IMR-90 (cell line): ENCODE measurements at regions not wholly inside any gene's neighbourhood (a gene's known extent, or its start where the extent isn't known, plus 50 kb on each side); places are given as distances from the start of the nearest gene placed in this dataset.

Source experiments
- BHLHE40 ChIP-seq: fragments of 150-350 bp; IDR thresholded peaks from 2 replicates; pipeline ENCODE4 v1.6.1; 2016; ENCODE audit warnings: mild to moderate bottlenecking, low read depth, low read length
- CEBPB ChIP-seq: IDR thresholded peaks from 2 replicates; pipeline ENCODE4 v1.6.1; 2012; ENCODE audit warnings: low read depth, low read length, improper control_type of control experiment
- FOS ChIP-seq: fragments of 150-350 bp; IDR thresholded peaks from 2 replicates; pipeline ENCODE4 v1.6.1; 2016; ENCODE audit warnings: low read depth, low read length
- MAFK ChIP-seq: IDR thresholded peaks from 2 replicates; pipeline ENCODE4 v1.6.1; 2012; ENCODE audit warnings: low read depth, low read length, improper control_type of control experiment
- MAZ ChIP-seq: IDR thresholded peaks from 2 replicates; pipeline ENCODE4 v1.6.1; 2012; ENCODE audit warnings: low read depth, mild to moderate bottlenecking, low read length, improper control_type of control experiment, moderate library complexity, borderline replicate concordance
- MXI1 ChIP-seq: IDR thresholded peaks from 2 replicates; pipeline ENCODE4 v1.6.1; 2012; ENCODE audit warnings: low read depth, mild to moderate bottlenecking, low read length, moderate library complexity, borderline replicate concordance
- NFE2L2 ChIP-seq: fragments of 150-350 bp; IDR thresholded peaks from 2 replicates; pipeline ENCODE4 v1.6.1; 2016; ENCODE audit warnings: low read depth, mild to moderate bottlenecking, low read length
- POLR2A ChIP-seq: IDR thresholded peaks from 2 replicates; pipeline ENCODE4 v1.6.1; 2012; ENCODE audit warnings: mild to moderate bottlenecking, low read depth, low read length
- RAD21 ChIP-seq: IDR thresholded peaks from 2 replicates; pipeline ENCODE4 v1.6.1; 2012; ENCODE audit warnings: low read length, improper control_type of control experiment
- RFX5 ChIP-seq: IDR thresholded peaks from 2 replicates; pipeline ENCODE4 v1.8.0; 2012; ENCODE audit warnings: low read depth, mild to moderate bottlenecking, low read length, moderate library complexity
- SMC3 ChIP-seq: fragments of 150-350 bp; IDR thresholded peaks from 2 replicates; pipeline ENCODE4 v1.6.1; 2016; ENCODE audit warnings: low read depth, mild to moderate bottlenecking, antibody characterized with exemption, low read length, moderate library complexity
- TF ChIP-seq, protein P1 (sequence below): conservative IDR thresholded peaks from 2 replicates; pipeline ENCODE4 v1.5.1; 2012; ENCODE audit warnings: mild to moderate bottlenecking, low read depth, low read length, improper control_type of control experiment
- TF ChIP-seq, protein P2 (sequence below): fragments of 150-350 bp; IDR thresholded peaks from 2 replicates; pipeline ENCODE4 v1.6.1; 2017; ENCODE audit warnings: mild to moderate bottlenecking, antibody characterized with exemption, low read length, low read depth
- TF ChIP-seq, protein P3 (sequence below): fragments of 150-350 bp; IDR thresholded peaks from 2 replicates; pipeline ENCODE4 v1.6.1; 2016; ENCODE audit warnings: low read depth, mild to moderate bottlenecking, low read length, moderate library complexity, borderline replicate concordance

DNA sequence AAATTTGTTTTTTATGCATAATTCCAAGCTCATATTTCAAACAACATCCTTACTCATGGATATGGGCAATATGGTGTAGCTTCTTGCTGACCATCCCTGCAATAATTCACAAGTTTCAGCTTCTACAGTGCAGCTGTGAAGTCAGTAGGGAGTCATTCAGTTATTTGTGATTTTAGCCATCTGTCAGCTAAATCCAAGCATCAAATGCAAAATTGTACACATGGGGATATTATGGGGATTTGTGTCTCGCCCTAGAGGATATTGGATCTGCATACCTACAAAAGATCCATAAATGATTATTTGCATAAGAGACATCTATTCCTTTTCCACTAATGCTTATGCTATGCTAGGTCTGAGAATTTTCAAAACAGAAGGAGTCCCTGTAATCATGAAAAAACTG lies 217.9 kb upstream of the SLITRK5 start:
- TF ChIP-seq, protein P1, sequence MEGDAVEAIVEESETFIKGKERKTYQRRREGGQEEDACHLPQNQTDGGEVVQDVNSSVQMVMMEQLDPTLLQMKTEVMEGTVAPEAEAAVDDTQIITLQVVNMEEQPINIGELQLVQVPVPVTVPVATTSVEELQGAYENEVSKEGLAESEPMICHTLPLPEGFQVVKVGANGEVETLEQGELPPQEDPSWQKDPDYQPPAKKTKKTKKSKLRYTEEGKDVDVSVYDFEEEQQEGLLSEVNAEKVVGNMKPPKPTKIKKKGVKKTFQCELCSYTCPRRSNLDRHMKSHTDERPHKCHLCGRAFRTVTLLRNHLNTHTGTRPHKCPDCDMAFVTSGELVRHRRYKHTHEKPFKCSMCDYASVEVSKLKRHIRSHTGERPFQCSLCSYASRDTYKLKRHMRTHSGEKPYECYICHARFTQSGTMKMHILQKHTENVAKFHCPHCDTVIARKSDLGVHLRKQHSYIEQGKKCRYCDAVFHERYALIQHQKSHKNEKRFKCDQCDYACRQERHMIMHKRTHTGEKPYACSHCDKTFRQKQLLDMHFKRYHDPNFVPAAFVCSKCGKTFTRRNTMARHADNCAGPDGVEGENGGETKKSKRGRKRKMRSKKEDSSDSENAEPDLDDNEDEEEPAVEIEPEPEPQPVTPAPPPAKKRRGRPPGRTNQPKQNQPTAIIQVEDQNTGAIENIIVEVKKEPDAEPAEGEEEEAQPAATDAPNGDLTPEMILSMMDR: no peak
- TF ChIP-seq POLR2A (no peak), RFX5 (no peak), RAD21 (no peak), NFE2L2 (no peak), MAFK (no peak), CEBPB (no peak), SMC3 (no peak), MXI1 (no peak), BHLHE40 (no peak), FOS (no peak), MAZ (no peak)
- TF ChIP-seq, protein P2, sequence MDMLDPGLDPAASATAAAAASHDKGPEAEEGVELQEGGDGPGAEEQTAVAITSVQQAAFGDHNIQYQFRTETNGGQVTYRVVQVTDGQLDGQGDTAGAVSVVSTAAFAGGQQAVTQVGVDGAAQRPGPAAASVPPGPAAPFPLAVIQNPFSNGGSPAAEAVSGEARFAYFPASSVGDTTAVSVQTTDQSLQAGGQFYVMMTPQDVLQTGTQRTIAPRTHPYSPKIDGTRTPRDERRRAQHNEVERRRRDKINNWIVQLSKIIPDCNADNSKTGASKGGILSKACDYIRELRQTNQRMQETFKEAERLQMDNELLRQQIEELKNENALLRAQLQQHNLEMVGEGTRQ: no peak
- TF ChIP-seq, protein P3, sequence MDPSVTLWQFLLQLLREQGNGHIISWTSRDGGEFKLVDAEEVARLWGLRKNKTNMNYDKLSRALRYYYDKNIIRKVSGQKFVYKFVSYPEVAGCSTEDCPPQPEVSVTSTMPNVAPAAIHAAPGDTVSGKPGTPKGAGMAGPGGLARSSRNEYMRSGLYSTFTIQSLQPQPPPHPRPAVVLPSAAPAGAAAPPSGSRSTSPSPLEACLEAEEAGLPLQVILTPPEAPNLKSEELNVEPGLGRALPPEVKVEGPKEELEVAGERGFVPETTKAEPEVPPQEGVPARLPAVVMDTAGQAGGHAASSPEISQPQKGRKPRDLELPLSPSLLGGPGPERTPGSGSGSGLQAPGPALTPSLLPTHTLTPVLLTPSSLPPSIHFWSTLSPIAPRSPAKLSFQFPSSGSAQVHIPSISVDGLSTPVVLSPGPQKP: no peak
